ENCODE measurements at regions not wholly inside any gene's neighbourhood (a gene's known extent, or its start where the extent isn't known, plus 50 kb on each side); places are given as distances from the start of the nearest gene placed in this dataset.

GRCh38 chr12:88801227-88802095 is 221.2 kb upstream of the KITLG start:
- Histone ChIP-seq H3K9me3 (ENCODE audit: control insufficient read depth, insufficient read depth, low read length) (no peaks in the 10 kb centered on the region), H3K4me3 (ENCODE audit: low read length) (no peak overlapping the region), H3K79me2 (ENCODE audit: control insufficient read depth, low read length) (no peaks in the 10 kb centered on the region), H3K4me1 (ENCODE audit: control insufficient read depth, low read length) (no peaks in the 10 kb centered on the region), H3K36me3 (ENCODE audit: control insufficient read depth, low read length) (no peaks in the 10 kb centered on the region), H3K27ac (ENCODE audit: low read depth, low read length) (no peak overlapping the region), H3F3A (ENCODE audit: control insufficient read depth, insufficient read depth) (no peaks in the 10 kb centered on the region), H3K27me3 (ENCODE audit: control insufficient read depth, low read length) (no peaks in the 10 kb centered on the region), H3K4me2 (ENCODE audit: low read length) (no peak overlapping the region), H3K9me2 (replicated peaks; ENCODE audit: control insufficient read depth, low read length) (no peaks in the 10 kb centered on the region), H4K20me1 (ENCODE audit: control insufficient read depth, insufficient read depth, low read depth, low read length) (no peaks in the 10 kb centered on the region)
- TF ChIP-seq CTCF (IDR thresholded peaks at IDR 0.05; ENCODE audit: low read depth, low read length, poor library complexity, severe bottlenecking) (no peak), EZH2phosphoT487 (IDR thresholded peaks at IDR 0.05; ENCODE audit: borderline replicate concordance, low read length) (no peak)

GRCh38 chr12:88793096-88793495 is 212.8 kb upstream of the KITLG start:
- Histone ChIP-seq H3K27ac (ENCODE audit: low read depth, low read length) (no peak overlapping the region), H3K9me2 (replicated peaks; ENCODE audit: control insufficient read depth, low read length) (no peaks in the 10 kb centered on the region), H3K9me3 (ENCODE audit: control insufficient read depth, insufficient read depth, low read length) (no peaks in the 10 kb centered on the region; the same call in 1 of the 2 replicates), H3K4me2 (ENCODE audit: low read length) (no peak overlapping the region), H4K20me1 (ENCODE audit: control insufficient read depth, insufficient read depth, low read depth, low read length) (no peaks in the 10 kb centered on the region), H3K79me2 (ENCODE audit: control insufficient read depth, low read length) (no peaks in the 10 kb centered on the region), H3K27me3 (ENCODE audit: control insufficient read depth, low read length) (no peaks in the 10 kb centered on the region), H3F3A (ENCODE audit: control insufficient read depth, insufficient read depth) (no peaks in the 10 kb centered on the region), H3K4me3 (ENCODE audit: low read length) (no peak overlapping the region), H3K36me3 (ENCODE audit: control insufficient read depth, low read length) (no peaks in the 10 kb centered on the region), H3K4me1 (ENCODE audit: control insufficient read depth, low read length) (no peaks in the 10 kb centered on the region)
- TF ChIP-seq CTCF (IDR thresholded peaks at IDR 0.05; ENCODE audit: low read depth, low read length, poor library complexity, severe bottlenecking): no peak

- H3K27ac ChIP-seq (ENCODE audit: low read depth, low read length): no peak overlapping the region
- TF ChIP-seq EZH2phosphoT487 (IDR thresholded peaks at IDR 0.05; ENCODE audit: borderline replicate concordance, low read length): no peak
- TF ChIP-seq CTCF (IDR thresholded peaks at IDR 0.05; ENCODE audit: low read depth, low read length, poor library complexity, severe bottlenecking): no peak
- H4K20me1 ChIP-seq (ENCODE audit: control insufficient read depth, insufficient read depth, low read depth, low read length): no peaks in the 10 kb centered on the region
- H3K4me2 ChIP-seq (ENCODE audit: low read length): no peak overlapping the region
- H3K9me3 ChIP-seq (ENCODE audit: control insufficient read depth, insufficient read depth, low read length): no peaks in the 10 kb centered on the region; the same call in 1 of the 2 replicates
- H3K79me2 ChIP-seq (ENCODE audit: control insufficient read depth, low read length): no peaks in the 10 kb centered on the region
- no peaks in the 10 kb centered on the region for H3K4me1 ChIP-seq (ENCODE audit: control insufficient read depth, low read length)
- H3K36me3 ChIP-seq (ENCODE audit: control insufficient read depth, low read length): no peaks in the 10 kb centered on the region
- H3K9me2 ChIP-seq (replicated peaks; ENCODE audit: control insufficient read depth, low read length): no peaks in the 10 kb centered on the region
- H3K4me3 ChIP-seq (ENCODE audit: low read length): no peak overlapping the region
- H3K27me3 ChIP-seq (ENCODE audit: control insufficient read depth, low read length): no peaks in the 10 kb centered on the region
- H3F3A ChIP-seq (ENCODE audit: control insufficient read depth, insufficient read depth): no peaks in the 10 kb centered on the region
Measured at GRCh38 chr12:88790231-88790630, 210.0 kb upstream of the KITLG start.

Data from DOHH2 (cell line).